Epithelial cell of proximal tubule (primary cell): ENCODE measurements at regions not wholly inside any gene's neighbourhood (a gene's known extent, or its start where the extent isn't known, plus 50 kb on each side); places are given as distances from the start of the nearest gene placed in this dataset.

Source experiments
- DNase-seq: peaks from one replicate; pipeline ENCODE4 v3.0.0-alpha.2; 2011; ENCODE audit warnings: low read depth
- H3K4me3 ChIP-seq: 2 replicates; pipeline ENCODE4 v1.5.1; 2011; ENCODE audit warnings: low read depth, mild to moderate bottlenecking, low read length
- TF ChIP-seq, protein P1 (sequence below): conservative IDR thresholded peaks from 2 replicates; pipeline ENCODE4 v1.5.1; 2012; ENCODE audit warnings: low read depth, mild to moderate bottlenecking, low read length

DNA sequence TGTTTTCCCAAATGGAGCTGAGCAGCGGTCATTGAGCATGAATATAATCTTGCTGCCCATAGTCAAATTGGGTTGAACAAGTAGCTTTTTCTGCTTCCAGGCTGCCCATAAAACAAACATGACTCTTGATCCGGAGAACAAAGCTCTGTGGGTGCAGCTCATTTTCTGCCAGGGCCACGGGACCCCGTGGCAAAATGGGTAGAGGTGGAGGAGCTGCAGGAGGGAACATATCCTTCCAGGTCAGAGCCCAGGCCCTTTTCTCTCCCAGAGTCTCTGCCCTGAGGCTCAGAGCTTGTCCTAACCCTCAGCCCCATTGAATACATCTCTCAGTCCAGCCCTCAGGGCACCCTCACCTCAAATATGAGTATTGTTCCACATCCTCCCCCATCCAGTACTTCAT lies 151.6 kb upstream of the TWIST2 start:
- TF ChIP-seq, protein P1, sequence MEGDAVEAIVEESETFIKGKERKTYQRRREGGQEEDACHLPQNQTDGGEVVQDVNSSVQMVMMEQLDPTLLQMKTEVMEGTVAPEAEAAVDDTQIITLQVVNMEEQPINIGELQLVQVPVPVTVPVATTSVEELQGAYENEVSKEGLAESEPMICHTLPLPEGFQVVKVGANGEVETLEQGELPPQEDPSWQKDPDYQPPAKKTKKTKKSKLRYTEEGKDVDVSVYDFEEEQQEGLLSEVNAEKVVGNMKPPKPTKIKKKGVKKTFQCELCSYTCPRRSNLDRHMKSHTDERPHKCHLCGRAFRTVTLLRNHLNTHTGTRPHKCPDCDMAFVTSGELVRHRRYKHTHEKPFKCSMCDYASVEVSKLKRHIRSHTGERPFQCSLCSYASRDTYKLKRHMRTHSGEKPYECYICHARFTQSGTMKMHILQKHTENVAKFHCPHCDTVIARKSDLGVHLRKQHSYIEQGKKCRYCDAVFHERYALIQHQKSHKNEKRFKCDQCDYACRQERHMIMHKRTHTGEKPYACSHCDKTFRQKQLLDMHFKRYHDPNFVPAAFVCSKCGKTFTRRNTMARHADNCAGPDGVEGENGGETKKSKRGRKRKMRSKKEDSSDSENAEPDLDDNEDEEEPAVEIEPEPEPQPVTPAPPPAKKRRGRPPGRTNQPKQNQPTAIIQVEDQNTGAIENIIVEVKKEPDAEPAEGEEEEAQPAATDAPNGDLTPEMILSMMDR: no peak
- no peak for DNase-seq
- H3K4me3 ChIP-seq: no peak overlapping the region

DNA sequence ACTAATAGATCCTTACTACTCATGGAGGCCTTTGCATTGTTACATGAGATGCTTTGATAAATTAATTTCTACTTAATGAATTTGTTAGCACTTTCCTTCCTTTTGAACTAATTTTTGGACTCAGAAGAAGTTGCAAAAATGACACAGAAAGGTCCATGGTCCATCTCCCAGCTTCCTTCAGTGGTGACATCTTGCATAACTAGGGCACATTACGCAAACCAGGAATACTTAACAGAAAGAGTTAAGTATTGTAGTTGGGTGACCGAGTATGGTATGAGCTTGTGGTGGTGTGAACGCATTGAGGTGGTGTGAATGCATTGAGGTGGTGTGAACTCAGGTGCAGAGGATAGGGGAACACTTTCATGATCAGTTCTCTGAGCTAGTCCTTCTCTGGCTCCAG lies 151.1 kb upstream of the TWIST2 start:
- no peak overlapping the region for H3K4me3 ChIP-seq
- TF ChIP-seq, protein P1: no peak
- DNase-seq: no peak

DNA sequence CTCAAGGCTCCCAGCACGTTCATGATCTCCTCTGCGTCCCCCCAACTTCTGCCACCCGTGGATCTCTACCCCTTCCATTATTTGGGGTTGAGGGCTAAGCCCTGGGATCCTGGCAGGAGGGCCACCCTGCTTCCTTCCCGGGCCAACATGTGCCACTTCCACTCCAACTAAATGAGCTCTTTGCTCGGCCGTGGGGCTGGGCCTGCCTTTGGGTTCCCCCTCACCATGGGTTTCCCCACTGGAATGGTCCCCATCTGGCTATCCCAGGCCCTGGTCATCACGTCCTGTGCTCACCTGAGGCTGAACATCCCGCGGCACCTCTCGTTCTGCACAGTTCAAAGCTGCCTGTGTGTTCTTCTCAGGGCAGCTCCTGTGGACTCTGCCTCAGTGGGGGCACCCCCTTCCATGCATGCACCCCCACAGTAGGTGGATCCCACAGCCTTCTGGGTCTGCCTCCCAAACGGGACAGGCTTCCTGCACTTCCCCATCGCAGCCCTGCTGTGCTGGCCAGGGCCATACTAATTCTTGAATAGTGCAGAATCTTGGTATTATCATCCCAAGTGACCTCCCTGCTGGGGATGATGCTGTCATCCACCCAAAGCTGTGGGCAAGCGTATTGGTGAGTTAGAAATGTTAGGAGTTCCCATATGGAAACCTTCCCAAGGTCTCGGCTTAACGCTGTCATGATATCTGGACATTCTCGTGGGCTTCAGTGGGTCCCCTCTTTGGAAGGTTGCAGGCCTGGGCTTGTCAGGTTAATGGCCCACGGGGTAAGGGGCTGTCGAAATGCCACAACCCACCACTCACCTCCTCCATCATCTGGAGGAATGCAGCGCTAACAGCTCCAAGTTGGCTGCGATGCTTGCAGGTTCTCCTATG lies 150.5 kb upstream of the TWIST2 start:
- TF ChIP-seq, protein P1: no peak
- no peak for DNase-seq
- H3K4me3 ChIP-seq: no peak overlapping the region

GRCh38 chr2:238698072-238698352 lies 149.9 kb upstream of the TWIST2 start:
- DNase-seq: no peak
- TF ChIP-seq, protein P1: no peak
- H3K4me3 ChIP-seq: no peak overlapping the region

- TF ChIP-seq, protein P1: no peak
- no peak for DNase-seq
- H3K4me3 ChIP-seq: no peak overlapping the region
Measured at GRCh38 chr2:238698451-238699306, 149.2 kb upstream of the TWIST2 start.

- DNase-seq: no peak
- no peak overlapping the region for H3K4me3 ChIP-seq
- TF ChIP-seq, protein P1: no peak
Measured at GRCh38 chr2:238699307-238700116, 148.4 kb upstream of the TWIST2 start.
